KMS-11 (cell line): ENCODE measurements at regions not wholly inside any gene's neighbourhood (a gene's known extent, or its start where the extent isn't known, plus 50 kb on each side); places are given as distances from the start of the nearest gene placed in this dataset.

ENCODE experiments used
- H2AFZ ChIP-seq: fragments of 200-600 bp; sonication (generic); 2 replicates; pipeline ENCODE4 v1.6.1; 2016; ENCODE audit warnings: antibody characterized with exemption, mixed run types, low read depth
- H3K27ac ChIP-seq: fragments of 200-600 bp; sonication (generic); 2 replicates; pipeline ENCODE4 v1.6.1; 2016; ENCODE audit warnings: mild to moderate bottlenecking, mixed run types
- H3K27me3 ChIP-seq: fragments of 200-600 bp; sonication (generic); 2 replicates; pipeline ENCODE4 v1.6.1; 2017; ENCODE audit warnings: mild to moderate bottlenecking, low read depth, mixed run types, moderate library complexity; ENCODE audit not compliant: insufficient read depth
- H3K36me3 ChIP-seq: fragments of 200-600 bp; sonication (generic); 2 replicates; pipeline ENCODE4 v1.6.1; 2017; ENCODE audit warnings: mild to moderate bottlenecking, mixed run types; ENCODE audit not compliant: insufficient read depth
- H3K4me1 ChIP-seq: fragments of 200-600 bp; sonication (generic); 2 replicates; pipeline ENCODE4 v1.6.1; 2016; ENCODE audit warnings: mild to moderate bottlenecking, low read depth, mixed run types; ENCODE audit not compliant: poor library complexity, severe bottlenecking
- H3K4me2 ChIP-seq: fragments of 200-600 bp; sonication (generic); 2 replicates; pipeline ENCODE4 v1.7.0; 2016; ENCODE audit warnings: mild to moderate bottlenecking, mixed run types
- H3K4me3 ChIP-seq: fragments of 200-600 bp; sonication (generic); IDR thresholded peaks from 2 replicates; pipeline ENCODE4 v1.6.1; 2017; ENCODE audit warnings: low read depth, low read length, mixed read lengths; ENCODE audit not compliant: insufficient read depth
- H3K79me2 ChIP-seq: fragments of 200-600 bp; sonication (generic); 2 replicates; pipeline ENCODE4 v1.6.1; 2016; ENCODE audit warnings: low read depth, mixed run types; ENCODE audit not compliant: insufficient read depth
- H3K9ac ChIP-seq: fragments of 200-600 bp; sonication (generic); 2 replicates; pipeline ENCODE4 v1.6.1; 2016; ENCODE audit warnings: mild to moderate bottlenecking, mixed run types
- H4K20me1 ChIP-seq: fragments of 200-600 bp; sonication (generic); 2 replicates; pipeline ENCODE4 v1.6.1; 2016; ENCODE audit warnings: mild to moderate bottlenecking, mixed run types; ENCODE audit not compliant: insufficient read depth
- TF ChIP-seq, protein P1 (sequence below): fragments of 200-600 bp; sonication (generic); conservative IDR thresholded peaks from 2 replicates; pipeline ENCODE4 v1.6.1; 2017; ENCODE audit warnings: low read depth, mild to moderate bottlenecking, antibody characterized with exemption, low read length, moderate library complexity, mixed read lengths

- Histone ChIP-seq H2AFZ (no peak overlapping the region), H3K4me2 (no peak overlapping the region), H3K27ac (no peak overlapping the region), H3K9ac (no peak overlapping the region), H4K20me1 (no peaks in the 10 kb centered on the region), H3K4me1 (peaks cover 12% of the 10 kb centered on the region), H3K36me3 (no peaks in the 10 kb centered on the region), H3K4me3 (no peak overlapping the region), H3K27me3 (no peaks in the 10 kb centered on the region), H3K79me2 (no peaks in the 10 kb centered on the region)
- TF ChIP-seq, protein P1, sequence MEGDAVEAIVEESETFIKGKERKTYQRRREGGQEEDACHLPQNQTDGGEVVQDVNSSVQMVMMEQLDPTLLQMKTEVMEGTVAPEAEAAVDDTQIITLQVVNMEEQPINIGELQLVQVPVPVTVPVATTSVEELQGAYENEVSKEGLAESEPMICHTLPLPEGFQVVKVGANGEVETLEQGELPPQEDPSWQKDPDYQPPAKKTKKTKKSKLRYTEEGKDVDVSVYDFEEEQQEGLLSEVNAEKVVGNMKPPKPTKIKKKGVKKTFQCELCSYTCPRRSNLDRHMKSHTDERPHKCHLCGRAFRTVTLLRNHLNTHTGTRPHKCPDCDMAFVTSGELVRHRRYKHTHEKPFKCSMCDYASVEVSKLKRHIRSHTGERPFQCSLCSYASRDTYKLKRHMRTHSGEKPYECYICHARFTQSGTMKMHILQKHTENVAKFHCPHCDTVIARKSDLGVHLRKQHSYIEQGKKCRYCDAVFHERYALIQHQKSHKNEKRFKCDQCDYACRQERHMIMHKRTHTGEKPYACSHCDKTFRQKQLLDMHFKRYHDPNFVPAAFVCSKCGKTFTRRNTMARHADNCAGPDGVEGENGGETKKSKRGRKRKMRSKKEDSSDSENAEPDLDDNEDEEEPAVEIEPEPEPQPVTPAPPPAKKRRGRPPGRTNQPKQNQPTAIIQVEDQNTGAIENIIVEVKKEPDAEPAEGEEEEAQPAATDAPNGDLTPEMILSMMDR = no peak
These were observed 156.1 kb upstream of the SLC39A10 start for GRCh38 chr2:195500879-195501278.

DNA sequence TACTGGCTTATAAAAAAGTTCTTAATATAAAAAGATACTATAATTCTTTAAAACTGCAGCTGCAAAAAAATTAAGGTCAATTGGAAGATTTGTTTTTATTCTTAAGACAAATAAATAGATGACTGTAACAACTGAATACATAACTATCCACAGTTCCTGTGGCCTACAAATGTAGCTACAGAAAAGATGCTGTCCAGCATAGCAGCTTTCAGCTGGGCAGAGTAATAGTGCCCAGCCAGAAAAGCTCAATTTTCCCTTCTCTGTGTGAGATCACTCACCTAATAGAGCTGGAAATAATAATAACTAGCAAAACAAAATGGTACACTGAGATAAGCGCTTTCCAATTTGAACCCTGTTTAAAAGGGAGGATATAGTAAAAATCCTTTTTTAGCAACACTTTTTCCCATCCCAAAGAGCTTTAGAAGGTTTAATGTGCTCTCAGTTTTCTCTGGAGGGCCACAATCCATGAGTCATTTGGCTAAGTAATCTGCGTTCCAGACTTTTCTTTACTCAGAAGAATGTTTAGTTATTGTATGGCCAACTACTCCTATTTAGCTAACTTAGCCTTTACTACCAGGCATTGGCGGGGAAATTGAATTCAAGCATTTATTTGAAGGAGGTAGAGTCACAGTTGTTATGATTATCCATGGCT lies 158.1 kb upstream of the SLC39A10 start:
- TF ChIP-seq, protein P1 = no peak
- no peak overlapping the region for H3K4me3 ChIP-seq
- no peaks in the 10 kb centered on the region for H3K79me2 ChIP-seq
- H3K36me3 ChIP-seq = no peaks in the 10 kb centered on the region
- H3K27me3 ChIP-seq = no peaks in the 10 kb centered on the region
- no peak overlapping the region for H3K9ac ChIP-seq
- no peaks in the 10 kb centered on the region for H4K20me1 ChIP-seq
- no peaks in the 10 kb centered on the region for H3K4me1 ChIP-seq
- H3K27ac ChIP-seq = no peak overlapping the region
- no peak overlapping the region for H2AFZ ChIP-seq
- no peak overlapping the region for H3K4me2 ChIP-seq

- H3K79me2 ChIP-seq = no peaks in the 10 kb centered on the region
- no peaks in the 10 kb centered on the region for H3K27me3 ChIP-seq
- no peaks in the 10 kb centered on the region for H3K36me3 ChIP-seq
- TF ChIP-seq, protein P1 = peak; percentile 48; the same call in 1 of the 2 replicates
- no peak overlapping the region for H3K4me3 ChIP-seq
- no peaks in the 10 kb centered on the region for H4K20me1 ChIP-seq
- no peak overlapping the region for H3K9ac ChIP-seq
- peaks cover 2% of the 10 kb centered on the region for H3K4me1 ChIP-seq
- no peak overlapping the region for H3K4me2 ChIP-seq
- H2AFZ ChIP-seq = no peak overlapping the region
- H3K27ac ChIP-seq = no peak overlapping the region
These were observed 158.8 kb upstream of the SLC39A10 start for GRCh38 chr2:195498176-195498575.

GRCh38 chr2:195496991-195497390 lies 160.0 kb upstream of the SLC39A10 start:
- Histone ChIP-seq H3K4me1 (peaks cover 7% of the 10 kb centered on the region), H3K27ac (no peak overlapping the region), H3K4me3 (no peak overlapping the region), H3K27me3 (no peaks in the 10 kb centered on the region), H3K79me2 (no peaks in the 10 kb centered on the region), H3K4me2 (no peak overlapping the region), H3K9ac (no peak overlapping the region), H3K36me3 (no peaks in the 10 kb centered on the region), H4K20me1 (no peaks in the 10 kb centered on the region), H2AFZ (no peak overlapping the region)
- TF ChIP-seq, protein P1 = no peak
